Urothelium cell line (cell line): ENCODE measurements at regions not wholly inside any gene's neighbourhood (a gene's known extent, or its start where the extent isn't known, plus 50 kb on each side); places are given as distances from the start of the nearest gene placed in this dataset.
A peak's percentile ranks its signal among the peaks of the same experiment; 100 is the strongest.
"Not testable (repeated sequence)": the region's sequence is repeated elsewhere in the genome, so short reads cannot be mapped to it uniquely, and the experiment has no call there.

Experiments used
- DNase-seq: peaks from one replicate; pipeline ENCODE4 v3.0.0; 2011; ENCODE audit warnings: low spot score, mixed read lengths
- FAIRE-seq: peaks from 2 replicates; lab custom pipeline; 2011; peaks lifted over from hg19 to GRCh38; lab: Jason Lieb, UNC

DNA sequence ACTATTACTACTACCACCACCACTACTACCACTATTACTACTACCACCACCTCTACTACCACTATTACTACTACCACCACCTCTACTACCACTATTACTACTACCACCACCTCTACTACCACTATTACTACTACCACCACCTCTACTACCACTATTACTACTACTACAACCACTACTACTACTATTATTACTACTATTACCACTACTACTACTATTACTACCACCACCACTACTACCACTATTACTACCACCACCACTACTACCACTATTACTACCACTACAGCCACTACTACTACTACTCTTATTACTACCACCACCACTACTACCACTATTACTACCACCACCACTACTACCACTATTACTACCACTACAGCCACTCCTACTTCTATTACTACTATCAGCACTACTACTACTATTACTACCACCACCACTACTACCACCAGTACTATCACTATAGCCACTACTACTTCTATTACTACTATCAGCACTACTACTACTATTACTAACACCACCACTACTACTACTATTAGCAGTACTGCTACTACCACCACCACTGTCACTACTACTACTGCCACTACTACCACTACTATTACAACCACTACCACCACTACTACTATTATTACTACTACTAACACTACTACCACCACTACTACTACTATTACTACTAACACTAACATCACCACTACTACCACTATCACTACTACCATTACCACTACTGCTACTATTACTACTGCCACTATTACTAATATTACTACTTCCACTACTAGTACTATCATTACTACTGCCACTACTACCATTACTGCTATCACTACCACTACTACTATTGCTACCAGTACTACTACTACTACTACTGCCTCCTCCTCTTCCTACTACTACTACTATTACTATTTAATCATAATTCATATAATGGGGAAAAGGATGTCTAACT lies 669.2 kb upstream of the SOX11 start:
- FAIRE-seq: peak; percentile 96
- DNase-seq: not testable (repeated sequence)

DNA sequence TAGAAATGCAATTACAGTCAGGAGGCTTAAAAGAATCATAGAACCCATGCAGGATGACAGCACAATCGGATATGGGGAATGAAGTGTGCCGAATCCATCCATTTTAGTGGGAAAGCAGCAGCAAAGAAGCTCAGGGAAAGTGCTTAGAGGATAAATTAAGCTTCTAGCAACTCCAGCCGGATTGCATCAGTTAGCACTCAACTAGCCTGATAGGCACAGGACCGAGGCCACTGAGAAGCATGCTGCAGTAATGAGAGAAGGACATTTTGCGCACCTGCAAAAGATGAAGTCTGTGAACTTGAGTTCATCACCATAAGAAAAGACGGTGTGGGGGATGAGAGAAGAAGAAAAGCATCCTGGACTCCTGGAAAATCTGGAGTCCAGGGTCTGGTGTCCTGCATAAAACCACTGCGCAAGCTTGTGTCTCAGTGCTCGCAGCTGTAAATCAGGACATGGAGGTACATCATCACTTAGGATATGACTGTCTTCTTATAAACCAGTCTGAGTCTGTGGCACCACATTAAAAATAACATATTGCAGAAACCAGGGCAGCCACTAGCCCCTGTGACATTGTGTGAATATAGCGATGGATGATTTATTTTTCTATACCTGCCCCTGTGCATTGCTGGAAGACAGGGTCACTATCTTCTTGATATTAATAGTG lies 665.5 kb upstream of the SOX11 start:
- FAIRE-seq: no peak
- no peak for DNase-seq

DNA sequence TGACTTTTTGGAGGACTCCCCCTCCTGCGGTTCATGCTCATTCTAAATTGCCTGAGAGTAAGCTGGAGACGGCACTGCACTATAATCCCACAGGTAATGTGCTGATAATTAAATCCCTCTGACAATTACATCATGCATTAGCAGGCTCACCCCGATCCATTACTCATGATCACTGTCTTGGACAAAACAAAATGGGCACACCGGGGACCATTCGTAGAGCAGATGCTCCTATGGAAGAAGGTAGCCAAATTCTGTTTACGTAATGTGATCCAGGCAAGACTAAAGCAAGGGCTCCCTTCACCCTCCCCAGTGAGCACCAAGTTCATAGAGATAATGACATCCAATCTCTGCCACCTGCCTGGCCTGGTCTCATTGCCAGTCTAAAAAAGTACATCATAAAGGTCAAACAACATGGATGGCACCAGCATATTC lies 657.1 kb upstream of the SOX11 start:
- no peak for FAIRE-seq
- DNase-seq: no peak

DNA sequence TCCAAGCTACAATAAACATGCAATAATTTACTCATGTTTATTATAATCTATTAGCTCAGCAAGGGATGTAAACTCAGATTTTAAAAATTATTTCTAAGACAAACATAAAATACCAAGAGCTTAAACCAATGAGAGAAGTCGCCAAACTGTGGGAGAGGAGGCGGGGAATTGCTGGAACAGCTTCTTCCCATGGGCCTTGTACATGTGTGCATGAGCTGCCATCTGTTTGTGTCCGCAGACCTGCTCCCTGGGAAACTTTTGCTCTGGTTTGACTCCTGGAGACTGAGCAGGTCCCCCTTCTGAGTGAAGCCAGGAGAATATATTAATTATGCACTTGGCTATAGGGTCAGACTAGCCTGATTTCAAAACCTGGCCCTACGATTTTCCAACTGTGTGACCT lies 655.9 kb upstream of the SOX11 start:
- no peak for FAIRE-seq
- DNase-seq: no peak

DNA sequence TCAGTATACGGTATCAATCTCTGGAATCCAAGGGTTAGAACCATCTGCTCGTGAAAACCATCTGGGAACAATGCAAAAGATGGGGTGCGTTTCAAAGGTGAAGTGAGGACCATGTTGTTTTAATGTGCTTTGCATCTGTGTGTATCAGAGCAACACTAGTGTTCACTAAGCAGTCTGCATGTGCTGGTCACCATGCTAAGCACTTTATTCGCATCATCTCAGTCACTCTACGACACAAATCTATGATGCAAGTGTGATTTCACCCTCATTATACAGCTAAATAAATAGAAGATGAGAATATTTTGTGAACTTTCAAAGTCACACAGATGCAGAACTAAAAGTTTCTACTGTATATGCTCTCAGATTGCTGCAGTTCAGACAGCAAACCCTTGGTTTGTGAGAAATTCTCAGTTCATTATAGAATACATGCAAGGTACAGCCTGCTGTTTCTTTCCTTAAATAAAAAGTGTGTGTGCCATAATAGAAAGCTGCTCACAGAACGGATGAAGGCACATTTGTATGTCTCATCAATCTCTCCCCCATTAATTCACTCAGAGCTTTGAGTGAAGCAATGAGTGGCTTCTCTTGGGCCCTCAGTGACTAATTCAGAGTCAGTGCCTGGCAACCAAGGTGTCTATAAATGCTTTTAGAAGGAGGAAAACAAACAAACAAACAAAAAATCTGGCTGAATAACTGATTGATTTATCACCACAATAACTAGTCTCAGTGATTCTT lies 652.8 kb upstream of the SOX11 start:
- DNase-seq (no peak), FAIRE-seq (no peak)

DNA sequence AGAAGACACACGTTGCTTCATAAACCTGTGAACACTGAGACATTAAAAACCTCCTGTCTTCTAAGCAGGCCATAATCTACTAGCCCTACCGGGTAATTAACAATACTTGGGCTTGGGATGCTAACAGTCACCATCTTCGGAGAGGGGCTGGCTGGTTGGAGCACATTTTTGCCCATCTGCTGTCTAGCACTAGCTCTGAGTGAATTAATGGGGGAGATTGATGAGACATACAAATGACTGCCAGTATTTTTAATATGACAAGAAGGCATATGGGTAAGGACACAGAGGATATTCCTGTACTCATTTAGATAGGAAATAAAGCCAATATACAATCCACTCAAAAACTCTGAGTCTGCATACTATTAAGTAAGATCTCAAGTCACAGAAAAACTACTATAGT lies 651.6 kb upstream of the SOX11 start:
- no peak for FAIRE-seq
- no peak for DNase-seq

DNA sequence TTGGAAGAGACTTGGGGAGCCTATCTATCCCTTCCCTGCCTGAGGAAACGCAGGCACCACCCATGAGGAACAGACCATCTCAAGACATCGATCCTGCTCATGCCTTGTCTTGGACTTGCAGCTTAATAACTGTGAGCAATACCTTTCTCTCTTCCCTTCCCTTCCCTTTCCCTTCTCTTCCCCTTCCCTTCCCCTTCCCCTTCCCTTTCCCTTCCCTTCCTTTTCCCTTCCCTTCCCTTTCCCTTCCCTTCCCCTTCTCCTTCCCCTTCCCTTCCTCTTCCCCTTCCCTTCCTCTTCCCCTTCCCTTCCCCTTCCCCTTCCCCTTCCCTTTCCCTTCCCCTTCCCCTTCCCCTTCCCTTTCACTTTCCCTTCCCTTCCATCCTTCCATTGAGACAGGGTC lies 650.7 kb upstream of the SOX11 start:
- FAIRE-seq: no peak
- DNase-seq: no peak

DNA sequence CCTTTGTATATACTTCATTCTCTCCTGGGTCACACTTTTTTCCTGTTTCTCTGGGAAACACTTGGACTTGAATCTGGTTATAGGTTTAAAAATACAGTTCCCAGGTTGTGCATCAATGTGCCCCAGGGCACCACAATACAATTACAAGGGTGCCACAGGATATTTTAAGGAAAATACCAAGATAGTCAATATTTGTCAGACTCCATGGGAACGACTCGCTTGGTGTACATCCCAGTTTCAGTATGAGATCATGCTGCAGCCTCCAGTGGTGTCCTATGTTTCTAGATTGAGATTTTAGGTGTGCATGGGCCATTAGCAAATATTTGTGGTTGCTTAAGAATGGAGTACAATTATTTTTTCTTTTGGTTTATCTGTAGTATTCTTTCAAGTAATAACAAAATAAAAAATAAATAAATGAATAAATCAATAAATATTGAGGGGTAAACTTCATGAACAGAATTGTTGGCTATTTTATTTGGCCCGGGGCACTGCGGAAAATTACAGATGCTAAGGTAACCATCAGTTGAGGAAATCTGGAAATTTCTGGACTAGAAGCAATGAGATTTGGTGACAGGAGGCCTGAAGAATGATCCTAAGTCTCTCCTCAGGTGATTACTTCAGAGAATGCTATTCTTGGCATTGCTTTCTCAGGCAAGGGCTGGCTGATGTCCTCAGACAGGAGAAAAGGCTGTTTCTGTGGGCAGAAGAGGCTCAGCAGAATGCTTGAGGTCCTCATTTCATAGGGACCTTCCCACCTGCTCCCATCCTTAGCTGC lies 649.3 kb upstream of the SOX11 start:
- no peak for DNase-seq
- no peak for FAIRE-seq

DNA sequence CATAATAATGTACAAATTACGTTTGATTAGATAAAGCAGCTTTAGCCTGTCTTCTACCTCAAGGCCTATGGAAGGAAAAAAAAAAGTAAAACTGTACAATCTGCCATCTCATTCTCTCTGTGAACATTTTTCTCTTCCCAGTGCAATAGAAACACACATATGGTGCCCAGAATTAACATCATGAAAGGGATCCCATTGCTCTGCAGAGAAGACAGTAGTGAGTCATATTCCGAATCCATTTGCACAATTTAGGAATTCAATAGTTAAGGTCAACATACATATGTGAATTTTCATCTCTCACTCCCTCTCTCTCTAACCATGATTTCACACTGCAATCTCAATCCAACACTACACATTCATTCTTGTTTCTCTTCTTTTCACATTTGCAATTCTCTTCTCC lies 640.9 kb upstream of the SOX11 start:
- no peak for FAIRE-seq
- no peak for DNase-seq

DNA sequence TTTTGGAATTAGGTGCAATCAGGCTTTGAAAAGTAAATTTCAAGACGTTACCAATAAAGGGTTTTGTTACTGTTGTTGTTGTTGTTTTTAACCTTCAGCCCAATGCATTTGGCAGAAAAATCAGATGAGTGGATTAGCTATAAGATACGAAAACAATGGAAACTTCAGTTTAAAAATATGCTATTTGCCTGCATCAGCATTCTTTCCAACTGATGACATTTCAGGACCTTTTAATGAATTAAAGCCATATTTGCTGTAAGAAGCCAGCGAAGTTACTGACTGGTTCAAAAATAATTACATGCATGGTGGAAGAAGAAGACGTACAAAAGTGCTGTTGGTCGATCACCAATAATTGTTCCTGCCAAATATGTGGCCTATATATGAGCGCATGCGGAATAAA lies 639.3 kb upstream of the SOX11 start:
- FAIRE-seq (no peak), DNase-seq (no peak)

DNA sequence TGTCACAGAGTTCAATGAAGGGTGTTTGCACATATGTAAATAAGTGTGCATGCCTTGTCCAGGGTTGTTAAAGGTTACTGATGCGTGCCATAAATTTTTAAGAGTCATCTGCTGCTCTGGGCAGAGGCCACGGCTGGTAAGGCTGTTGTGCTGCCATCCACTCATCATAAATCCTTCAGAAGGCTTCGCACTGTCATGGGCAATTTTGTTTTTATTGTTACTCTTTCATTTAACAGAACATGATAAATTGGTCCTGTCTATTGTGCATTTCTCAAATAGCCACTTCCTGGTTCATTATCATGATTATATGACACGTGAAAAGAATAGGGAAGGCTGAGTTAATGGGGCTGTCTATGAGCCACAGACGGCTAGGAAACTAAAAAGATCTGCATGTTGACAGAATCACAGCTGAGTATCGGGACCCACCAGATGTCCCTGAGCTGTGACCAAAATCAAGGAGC lies 634.3 kb upstream of the SOX11 start:
- DNase-seq: no peak
- FAIRE-seq: no peak

DNA sequence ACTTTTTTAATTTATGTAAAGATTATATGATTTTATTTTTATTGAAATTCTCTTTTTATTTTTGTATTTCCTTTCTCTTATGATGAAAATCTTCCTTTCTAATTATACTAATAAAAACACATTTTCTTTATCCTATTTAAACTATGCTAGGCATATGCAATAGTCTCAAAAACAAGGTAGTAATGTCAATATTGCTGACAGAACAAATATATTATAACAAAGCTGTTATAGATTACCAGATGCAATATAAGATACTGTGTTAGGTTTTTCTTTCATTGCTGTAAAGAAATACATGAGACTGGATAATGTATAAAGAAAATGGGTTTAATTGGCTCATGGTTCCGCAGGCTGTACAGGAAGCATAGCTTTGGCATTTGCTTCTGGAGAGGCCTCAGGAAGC lies 631.2 kb upstream of the SOX11 start:
- FAIRE-seq: no peak

DNA sequence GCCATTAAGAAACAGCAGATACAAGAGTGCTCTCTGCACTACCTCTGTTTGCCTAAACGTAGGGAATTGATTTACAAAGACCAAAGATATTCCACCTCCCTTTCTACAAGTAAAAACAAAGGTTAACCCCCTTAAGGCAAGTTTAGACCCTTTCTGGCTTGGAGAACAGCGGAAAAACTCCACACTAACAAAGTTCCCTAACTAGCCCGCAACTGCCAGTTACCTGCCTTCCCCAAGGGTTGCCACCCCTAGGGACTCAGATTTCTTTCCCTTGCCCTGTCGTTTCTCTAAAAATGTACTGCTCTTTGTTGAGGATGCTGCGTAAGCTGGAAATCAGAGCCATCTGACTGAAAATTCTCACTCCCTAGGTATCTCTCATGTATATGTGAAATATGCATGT lies 627.5 kb upstream of the SOX11 start:
- DNase-seq (no peak), FAIRE-seq (no peak)

More for the DNA sequence above, 631.2 kb upstream of the SOX11 start:
- no peak for DNase-seq

DNA sequence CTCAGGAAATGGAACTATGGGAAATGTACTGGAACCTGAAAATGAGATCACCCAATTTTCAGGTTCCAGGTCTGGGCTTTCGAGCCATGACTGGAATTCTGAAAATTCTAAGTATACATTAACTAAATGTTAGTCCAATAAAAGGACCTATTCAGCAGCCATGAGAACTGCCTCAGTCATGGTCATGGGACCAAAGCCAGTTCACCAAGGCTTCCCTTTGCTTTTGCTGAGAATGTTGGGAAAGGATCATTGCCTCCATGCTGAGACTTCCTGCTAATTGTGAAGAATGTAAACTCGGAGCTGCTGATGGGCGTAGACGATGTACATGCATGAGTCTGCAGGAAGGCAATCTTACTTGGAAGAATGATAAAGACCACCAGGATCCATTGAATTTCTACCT lies 624.4 kb upstream of the SOX11 start:
- no peak for FAIRE-seq
- DNase-seq: no peak

DNA sequence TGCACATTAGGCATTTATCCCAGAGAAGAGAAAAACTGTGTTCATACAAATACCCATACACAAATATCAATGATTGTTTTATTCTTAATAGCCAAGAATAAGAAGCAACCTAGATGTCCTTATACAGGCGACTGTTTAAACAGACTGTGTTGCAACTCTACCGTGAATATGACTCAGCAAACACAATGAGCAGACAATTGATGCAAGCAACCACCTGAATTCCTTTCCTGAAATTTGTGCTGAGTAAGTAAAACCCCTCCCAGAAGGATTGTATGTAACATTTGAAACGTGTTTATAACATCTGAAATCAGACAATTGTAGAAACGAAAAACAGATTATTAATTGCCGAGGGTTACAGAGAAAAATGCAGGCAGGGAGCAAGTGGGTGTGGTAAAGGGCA lies 621.9 kb upstream of the SOX11 start:
- DNase-seq (peak; percentile 48), FAIRE-seq (no peak)

DNA sequence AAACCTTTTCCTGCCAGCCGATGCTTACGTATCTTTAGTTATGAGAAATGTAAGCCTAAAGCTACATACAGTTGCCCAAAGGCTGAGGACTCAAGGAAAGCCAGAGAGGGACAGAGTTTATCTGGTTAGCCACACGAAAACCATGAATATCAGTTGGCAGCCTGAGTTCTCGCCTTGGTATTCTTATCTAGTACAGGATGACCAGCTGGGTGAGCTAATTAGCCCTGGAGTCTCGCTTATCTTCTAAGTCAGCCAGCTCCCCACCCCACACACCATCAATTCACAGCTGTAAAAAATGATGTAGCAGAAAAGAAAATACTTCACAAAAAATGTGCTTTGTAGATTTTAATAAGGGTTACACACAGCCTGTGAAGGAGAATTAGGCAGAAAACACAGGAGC lies 617.5 kb upstream of the SOX11 start:
- DNase-seq (no peak), FAIRE-seq (no peak)

DNA sequence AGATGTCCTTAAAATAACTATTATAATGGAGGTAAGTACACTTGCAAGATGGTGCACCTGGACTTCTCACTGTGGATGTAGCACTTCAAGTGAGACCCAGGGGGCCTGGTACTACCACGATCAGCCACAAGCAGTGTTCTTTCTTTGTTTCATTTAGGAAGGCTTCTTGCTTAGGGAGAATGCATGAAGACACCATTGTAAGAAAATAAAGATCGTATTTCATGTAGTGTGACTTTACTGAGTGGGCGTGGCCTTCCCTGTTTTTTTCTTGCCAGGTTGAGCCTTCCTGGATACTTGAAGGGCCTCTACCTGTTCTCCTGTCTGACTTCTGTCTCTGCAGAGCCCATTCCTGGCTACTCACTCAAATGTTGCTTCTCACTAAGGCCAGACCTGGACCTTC lies 615.6 kb upstream of the SOX11 start:
- DNase-seq (no peak), FAIRE-seq (no peak)

DNA sequence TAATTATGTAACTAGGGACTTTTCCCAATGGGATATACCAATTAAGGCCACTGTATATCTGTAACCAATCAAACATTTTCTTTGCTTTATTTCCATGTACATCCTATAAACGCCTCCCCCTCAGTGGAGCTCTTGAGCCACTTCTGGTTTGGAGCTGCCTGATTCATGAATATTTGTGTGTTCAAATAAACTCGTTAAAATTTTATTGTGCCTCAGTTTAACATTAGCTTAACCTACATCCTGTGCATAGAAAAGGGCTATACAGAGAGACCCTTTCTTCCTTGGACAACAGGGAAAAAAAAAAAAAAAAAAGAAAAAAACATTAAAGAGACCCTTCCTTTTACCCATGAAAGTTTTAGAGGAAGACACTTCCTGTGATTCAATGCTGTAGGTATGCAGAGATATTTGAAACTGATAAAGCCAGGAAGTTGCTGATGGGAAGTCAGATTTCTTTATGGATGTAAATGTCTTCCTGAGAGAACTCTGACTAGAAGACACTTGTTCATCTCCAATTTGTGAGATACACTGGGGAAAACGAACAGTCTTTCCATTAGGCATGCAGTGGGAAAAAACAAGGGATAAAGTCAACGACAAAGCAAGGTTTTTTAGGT lies 614.6 kb upstream of the SOX11 start:
- FAIRE-seq (no peak), DNase-seq (no peak)

DNA sequence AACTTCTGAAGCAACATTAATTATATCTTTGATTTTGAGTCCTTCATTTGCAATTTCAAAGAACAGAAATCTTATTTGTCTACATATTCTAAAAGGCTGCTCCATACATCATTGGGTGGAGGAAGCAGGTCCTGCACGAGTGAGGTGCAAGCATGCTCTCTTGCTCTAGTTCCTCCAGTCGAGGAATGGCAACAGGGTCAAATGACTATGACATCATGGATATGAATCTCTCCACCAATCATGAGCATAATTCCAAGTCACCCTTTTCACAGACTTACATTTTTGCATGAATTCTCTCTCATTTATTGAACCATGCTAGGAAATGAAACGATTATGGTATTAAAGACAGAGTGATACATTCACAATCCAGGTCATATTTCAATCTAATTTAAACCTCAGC lies 608.8 kb upstream of the SOX11 start:
- FAIRE-seq (no peak), DNase-seq (no peak)

DNA sequence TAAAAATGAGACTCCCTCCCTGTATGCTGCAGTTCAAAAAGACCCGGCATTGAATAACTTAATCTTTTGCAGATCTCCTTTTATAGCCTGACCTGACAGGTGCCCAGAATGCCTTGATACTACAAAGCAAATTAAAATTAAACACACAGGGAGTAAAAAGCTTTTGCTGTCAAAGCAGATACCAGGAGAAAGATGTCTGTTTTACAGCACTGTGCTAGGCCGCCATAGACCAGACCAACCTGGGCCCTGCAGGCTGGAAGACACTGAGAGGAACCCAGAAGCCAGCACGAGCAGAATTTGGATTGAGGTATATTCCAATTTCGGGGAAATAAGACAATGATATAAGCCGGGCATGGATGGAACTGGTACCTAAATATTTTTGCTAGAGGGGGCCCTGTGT lies 602.8 kb upstream of the SOX11 start:
- DNase-seq (no peak), FAIRE-seq (no peak)
